B cell (primary cell): ENCODE measurements at regions not wholly inside any gene's neighbourhood (a gene's known extent, or its start where the extent isn't known, plus 50 kb on each side); places are given as distances from the start of the nearest gene placed in this dataset.

Source experiments
- EZH2 ChIP-seq: IDR thresholded peaks from 2 replicates; pipeline ENCODE4 v1.6.1; 2012; ENCODE audit warnings: borderline replicate concordance, low read depth, mild to moderate bottlenecking, moderate library complexity, low read length; ENCODE audit not compliant: insufficient read depth, poor library complexity, severe bottlenecking
- TF ChIP-seq, protein P1 (sequence below): fragments of 200-600 bp; IDR thresholded peaks from one replicate; pipeline ENCODE4 v1.8.0; 2022; ENCODE audit warnings: antibody characterized with exemption, mild to moderate bottlenecking

DNA sequence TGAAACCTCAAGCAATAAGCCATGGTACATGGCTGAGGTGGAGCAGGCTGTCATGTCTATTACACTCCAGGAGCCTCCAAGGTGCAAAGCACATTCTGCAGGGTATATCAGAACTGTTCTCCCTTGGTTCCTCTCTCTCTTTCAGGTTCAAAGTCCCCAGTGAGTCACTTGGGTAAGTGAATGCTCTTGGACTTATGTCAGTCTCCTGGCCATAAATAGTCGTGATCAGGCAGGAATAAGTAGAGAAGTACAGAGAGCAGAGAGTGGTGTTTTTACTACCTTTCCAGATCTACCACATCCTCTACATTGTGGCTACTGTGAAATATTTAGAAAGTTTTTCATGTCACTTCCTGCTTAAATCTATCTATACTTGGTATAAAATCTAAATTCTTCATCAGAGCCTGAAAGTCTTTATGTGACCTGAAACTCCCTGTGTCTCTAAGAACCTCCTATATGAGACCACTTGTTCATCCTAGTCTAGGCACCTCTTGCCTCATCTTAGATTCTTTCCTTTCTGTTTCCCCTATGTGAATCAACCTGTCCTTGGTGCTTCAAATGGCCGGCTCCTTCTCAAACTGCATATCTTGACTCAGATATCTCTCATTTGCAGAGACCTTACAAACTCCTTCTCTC is 1077.6 kb upstream of the MAP3K7 start:
- no peak for TF ChIP-seq EZH2
- TF ChIP-seq, protein P1, sequence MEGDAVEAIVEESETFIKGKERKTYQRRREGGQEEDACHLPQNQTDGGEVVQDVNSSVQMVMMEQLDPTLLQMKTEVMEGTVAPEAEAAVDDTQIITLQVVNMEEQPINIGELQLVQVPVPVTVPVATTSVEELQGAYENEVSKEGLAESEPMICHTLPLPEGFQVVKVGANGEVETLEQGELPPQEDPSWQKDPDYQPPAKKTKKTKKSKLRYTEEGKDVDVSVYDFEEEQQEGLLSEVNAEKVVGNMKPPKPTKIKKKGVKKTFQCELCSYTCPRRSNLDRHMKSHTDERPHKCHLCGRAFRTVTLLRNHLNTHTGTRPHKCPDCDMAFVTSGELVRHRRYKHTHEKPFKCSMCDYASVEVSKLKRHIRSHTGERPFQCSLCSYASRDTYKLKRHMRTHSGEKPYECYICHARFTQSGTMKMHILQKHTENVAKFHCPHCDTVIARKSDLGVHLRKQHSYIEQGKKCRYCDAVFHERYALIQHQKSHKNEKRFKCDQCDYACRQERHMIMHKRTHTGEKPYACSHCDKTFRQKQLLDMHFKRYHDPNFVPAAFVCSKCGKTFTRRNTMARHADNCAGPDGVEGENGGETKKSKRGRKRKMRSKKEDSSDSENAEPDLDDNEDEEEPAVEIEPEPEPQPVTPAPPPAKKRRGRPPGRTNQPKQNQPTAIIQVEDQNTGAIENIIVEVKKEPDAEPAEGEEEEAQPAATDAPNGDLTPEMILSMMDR, result no peak
